ENCODE measurements at regions not wholly inside any gene's neighbourhood (a gene's known extent, or its start where the extent isn't known, plus 50 kb on each side); places are given as distances from the start of the nearest gene placed in this dataset.
A peak's percentile ranks its signal among the peaks of the same experiment; 100 is the strongest.

DNA sequence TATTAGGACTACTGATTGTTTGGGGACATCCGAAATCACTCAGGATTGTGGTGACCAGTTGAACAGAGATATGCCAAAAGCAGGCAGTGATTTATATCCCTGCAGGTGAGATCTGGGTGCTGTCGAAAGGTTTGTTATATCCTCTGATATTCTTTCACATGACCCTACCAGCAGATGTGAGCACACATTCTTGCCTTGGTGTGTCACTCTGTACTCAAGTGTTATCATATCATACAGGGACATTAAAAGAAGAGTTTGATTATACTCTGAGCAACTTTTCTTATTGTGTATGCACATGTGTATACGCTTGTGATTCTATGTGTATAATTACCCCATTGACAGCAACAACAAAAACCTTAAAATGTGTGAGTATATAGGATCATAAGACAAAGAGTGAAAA, 381.2 kb upstream of the IGFBP7 start:
- DNase-seq (ENCODE audit: low spot score): no peak

DNA sequence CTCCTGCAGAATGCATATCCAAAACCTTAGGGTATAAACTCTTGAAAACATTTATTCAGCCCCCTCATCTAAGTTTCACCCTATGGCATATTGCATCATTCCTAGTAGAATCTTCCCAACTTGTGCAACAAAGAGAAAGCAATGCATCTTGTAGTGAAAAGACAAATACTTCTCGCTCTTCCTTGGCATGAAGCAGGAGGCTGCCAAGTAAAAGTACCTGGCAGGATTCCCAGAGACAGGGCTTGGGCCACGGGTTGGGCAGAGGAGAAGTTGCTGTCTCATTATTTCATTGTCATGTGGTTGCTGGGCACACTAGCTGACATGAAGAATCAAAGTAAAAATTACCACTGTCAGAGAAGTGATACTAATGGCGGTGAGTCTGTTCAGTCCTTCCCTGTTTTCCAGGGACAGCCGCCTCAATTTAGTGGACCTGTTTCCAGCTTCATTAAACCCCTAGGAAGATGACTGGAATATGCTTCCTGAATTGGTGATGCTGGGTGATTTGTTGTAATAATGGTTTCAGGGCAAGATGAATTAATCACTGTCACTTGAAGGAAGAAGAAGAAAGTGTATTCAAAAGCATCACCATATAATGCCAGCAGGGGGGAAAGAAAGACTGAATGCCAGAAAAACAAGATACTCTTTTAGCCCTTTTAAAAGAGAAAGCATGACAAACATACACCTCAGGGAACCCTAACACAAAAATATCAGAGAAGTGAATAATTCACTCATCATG, 380.5 kb upstream of the IGFBP7 start:
- DNase-seq (ENCODE audit: low spot score): no peak

DNA sequence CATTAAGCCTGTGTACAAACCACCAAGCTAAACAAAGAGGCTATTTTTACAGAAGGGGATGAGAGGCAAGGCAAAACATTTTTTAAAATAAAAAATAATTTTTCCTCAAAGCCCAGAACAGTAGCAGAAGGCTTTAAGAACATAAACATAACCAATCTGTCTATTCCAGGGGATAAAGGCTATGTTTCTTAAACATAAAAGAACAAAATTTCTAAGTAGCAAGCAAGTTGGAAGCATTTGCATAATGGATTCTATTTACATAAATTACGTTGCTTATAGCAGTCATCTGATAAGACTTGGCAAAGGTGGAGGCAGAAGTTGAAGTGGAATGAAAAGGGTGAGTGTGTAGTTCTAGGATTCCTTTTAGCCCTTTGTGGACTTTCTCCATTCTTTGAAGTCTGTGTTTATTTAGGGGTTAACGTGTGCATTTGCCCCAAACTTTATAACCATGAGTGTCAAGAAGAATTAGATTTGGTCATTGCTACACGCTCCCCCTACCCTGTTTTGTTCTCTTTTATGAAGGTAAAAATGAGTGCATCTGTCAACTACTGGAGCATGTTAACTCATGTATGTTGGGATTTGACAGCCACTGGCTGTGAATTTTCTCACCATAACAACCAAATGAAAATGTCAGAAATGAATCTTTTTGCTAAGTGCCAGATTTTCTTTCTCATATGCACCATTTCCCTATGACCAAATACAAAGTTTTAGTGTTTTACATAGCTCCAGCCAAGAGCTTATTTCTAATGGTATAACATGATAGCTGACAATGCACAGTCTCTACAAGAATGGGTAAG, 378.4 kb upstream of the IGFBP7 start:
- no peak for DNase-seq (ENCODE audit: low spot score)

DNA sequence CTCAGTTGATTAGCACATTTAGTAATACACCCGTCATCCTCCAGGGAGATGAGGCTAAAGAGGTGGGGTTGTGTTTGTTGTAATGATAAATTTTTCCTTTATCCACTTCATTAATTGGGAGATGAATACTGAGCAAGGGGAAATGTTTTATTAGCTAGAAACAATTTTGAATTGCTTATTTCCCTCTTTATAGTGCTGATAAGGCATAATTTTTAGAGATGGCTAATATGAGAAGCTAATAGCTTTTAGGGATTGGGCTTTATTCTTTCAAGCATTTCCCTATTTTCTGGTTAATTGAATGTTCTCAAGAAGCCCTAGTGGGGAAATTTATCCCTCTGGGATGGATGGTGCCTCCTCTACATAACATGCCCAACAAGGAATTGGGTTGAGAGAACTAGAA, 365.2 kb upstream of the IGFBP7 start:
- no peak for DNase-seq (ENCODE audit: low spot score)

DNA sequence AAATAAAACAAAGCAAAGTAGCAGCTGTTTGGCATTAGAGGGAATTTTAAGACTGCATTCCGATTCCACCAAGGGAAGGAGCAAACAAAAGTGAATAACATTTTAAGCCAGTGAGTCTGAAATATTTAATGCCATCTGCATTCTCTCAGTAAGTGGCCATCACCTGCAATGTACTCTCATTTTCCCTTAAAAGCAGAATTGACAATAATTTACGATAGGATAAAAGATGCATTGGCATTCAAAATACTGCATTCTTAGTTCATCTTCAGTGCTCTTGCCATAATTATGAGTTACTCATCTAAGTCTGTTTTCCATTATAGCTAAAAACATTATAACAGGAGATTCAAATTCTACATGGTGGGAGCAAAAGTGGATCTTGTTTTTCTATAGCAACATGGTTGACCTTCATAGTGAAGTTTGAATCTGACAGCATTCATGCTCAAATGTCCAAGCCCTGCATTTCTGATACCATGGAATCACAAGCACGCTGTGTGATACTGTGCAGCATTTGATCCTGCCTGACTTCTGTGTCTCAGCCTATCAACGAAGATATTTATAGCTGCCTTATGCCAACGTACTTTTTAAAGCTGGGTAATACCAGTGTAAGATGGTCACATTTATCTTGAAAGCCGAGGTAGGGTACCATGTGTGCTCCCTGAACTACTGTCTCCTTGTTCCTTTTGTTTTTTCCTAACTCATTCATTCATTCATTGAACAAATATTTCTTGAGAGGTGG, 355.3 kb upstream of the IGFBP7 start:
- no peak for DNase-seq (ENCODE audit: low spot score)

DNA sequence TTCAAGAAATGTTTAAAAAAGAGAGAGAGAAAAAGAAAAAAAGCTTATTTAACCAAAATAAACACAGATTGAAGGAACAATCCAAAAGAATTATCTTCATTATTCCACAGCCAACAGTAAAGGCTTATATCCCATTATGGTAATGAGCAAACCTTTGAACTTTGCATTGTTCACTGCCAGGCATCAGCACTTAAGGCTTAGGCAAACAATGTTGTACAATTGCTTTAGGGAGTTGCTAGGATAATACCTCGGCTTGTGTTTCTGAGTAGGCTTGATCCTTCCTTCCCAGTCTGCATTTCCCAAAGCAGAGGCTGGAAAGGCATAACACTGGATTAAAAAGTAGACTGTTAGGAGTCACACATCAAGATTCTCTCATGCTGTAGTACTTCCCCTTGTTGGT, 352.7 kb upstream of the IGFBP7 start:
- no peak for DNase-seq (ENCODE audit: low spot score)

DNA sequence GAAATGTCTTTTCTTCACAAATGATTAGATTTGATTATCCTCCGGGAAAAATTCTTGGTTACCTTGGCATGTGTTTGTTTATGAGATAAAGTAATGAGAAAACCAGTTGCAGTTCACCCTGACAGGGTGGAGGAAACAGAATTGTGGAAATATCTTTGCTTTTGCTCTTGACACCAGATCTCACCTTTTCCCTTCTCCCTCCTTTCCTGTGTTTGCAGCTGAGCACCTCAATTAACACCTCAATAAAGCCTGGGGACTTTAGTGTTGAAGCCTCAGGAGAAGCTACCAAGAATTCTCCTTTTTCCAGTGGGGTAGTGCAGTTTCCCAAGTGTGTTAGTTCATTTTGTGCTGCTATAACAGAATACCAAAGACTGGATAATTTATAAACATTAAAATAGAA, 350.8 kb upstream of the IGFBP7 start:
- DNase-seq (ENCODE audit: low spot score): no peak

DNA sequence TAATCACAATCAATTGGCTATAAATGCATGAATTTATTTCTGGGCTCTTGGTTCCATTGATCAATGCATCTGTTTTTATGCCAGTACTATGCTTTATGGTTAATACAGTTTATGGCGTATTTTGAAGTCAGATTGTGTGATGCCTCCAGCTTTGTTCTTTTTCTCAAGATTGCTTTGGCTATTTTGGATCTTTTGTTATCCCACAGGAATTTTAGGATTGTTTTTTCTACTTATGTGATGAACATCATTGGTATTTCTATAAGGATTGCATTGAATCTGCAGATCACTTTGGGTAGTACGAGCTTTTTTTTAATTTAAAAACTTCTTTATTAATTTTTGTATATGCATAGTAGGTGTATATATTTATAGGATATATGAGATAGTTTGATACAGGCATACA, 338.7 kb upstream of the IGFBP7 start:
- no peak for DNase-seq (ENCODE audit: low spot score)

DNA sequence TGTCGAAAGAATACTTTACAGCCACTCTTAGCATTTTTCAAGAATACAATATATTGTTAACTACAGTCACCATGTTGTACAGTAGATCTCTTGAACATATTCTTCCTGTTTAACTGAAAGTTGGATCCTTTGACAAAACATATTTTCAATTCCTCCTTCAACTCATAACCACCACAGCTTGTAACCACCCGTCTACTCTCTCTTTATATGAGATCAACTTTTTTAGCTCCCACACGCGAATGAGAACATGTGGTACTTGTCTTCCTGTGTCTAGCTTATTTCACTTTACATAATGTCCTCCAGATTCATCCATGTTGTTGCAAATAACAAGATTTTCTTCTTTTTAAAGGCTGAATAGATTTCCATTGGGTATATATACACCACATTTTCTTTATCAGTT, 338.3 kb upstream of the IGFBP7 start:
- no peak for DNase-seq (ENCODE audit: low spot score)

DNA sequence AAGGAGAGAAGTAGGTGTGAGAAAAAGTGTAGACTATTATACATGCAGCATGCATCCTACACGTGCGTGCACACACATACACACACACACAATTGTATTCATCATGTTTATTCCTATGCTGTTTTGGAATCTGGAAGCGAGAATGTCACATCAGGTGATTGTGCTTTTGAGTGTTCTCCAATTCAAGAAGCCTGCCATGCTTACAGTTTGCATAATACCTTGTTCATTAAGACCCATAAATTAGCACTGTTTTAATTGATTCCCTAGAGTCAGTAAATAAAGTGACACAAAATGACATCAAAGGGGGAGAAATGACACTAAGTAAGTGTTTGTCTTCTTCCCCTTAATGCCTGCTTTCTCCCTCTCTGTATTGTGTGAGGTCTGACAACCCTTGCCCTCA, 336.1 kb upstream of the IGFBP7 start:
- DNase-seq (ENCODE audit: low spot score): no peak

DNA sequence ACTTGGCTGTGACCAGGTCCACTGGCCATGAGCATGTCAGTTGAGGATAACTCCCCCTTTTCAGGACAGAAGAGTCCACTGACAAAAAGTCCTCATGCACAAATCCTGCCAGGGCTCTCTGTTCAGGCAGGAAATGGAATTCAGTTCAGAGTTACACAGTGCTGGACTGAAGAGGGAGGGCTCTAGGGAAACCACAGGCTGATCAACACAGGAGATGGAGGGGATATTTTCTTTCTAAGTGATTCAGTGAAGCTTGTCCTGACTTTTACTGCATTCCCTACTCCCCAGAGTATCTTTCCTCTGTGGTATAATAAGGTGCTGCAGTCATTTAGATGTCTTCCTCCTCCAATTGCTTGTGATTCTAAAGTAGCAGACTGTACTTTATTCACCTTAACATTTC, 335.5 kb upstream of the IGFBP7 start:
- no peak for DNase-seq (ENCODE audit: low spot score)

DNA sequence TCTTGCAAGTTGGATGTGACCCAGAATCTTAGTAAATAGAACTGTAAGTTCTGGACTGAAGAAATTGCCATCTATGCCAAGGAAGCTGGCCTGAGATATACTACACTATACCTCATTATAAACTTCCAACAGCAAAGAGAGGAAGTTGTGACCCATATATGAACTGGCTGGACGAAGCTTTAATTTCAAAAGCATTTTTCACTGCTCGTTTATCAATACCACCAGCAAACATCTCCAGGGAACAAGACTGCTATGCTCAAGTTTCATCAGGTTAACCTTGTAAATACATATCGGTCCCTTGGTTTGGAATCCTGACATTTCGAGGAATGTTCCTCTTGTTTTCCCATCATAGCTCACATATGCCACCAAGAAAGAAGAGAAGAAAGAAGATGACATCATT, 334.5 kb upstream of the IGFBP7 start:
- DNase-seq (ENCODE audit: low spot score): no peak

DNA sequence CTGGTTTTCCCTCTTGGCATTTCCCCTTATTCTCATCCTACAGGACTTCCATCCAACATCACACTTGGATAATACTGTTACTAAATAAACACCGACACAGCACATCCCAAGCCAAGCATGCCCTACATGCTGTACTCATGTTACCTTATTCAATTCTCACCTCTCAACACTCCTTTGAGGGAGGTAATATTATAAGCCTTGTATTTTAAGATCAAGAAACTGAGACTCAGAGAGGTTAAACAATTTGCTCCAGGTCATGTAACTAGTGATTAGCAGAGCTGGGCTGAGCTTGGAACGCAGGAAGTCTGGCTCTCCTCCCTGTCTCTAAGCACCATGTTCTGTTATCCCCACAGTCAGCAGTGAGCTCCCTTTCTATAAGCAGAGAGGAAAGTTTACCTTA, 333.6 kb upstream of the IGFBP7 start:
- no peak for DNase-seq (ENCODE audit: low spot score)

DNA sequence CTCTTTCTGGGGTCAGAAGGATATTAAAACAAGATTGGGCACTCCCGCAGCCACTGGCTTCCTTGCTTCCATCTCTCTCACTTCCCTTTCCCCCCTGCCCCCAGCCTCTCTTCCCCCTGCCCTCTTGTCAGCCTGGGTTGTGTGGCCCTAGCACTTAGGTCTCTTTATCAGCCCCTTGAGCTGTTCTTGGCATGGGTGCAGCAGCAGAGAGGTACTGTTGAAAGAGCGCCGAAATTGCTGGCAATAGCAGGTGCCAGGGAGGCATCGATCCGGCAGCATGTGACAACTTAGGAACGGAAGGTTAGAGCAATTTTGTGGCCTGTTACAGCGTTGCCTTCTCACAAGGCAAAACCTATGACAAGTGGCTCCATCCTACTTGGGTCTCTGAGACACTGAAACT, 333.1 kb upstream of the IGFBP7 start:
- DNase-seq (ENCODE audit: low spot score): no peak

DNA sequence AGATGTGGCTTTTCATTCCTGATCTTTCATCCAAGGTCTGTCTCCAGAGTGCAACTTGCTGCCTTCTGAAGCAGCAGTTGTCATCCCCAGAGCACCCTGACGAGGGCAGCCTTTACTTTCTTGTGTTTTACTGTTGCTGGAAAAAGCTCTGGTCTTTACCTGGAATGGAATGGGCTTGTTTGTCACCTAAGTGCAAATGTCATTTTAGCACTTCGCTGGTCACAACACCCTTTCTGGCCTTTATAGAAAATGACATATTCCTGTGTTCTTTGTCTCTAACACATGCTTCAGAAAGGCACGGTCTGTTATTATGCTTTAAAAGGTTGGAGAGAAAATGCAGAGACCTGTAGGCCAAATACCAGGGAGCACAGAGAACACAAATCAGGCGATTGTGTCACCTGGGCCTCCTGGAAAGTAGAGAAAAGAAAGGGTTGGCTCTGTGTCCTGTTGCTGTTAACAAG, 332.7 kb upstream of the IGFBP7 start:
- peak; percentile 54 for DNase-seq (ENCODE audit: low spot score)

DNA sequence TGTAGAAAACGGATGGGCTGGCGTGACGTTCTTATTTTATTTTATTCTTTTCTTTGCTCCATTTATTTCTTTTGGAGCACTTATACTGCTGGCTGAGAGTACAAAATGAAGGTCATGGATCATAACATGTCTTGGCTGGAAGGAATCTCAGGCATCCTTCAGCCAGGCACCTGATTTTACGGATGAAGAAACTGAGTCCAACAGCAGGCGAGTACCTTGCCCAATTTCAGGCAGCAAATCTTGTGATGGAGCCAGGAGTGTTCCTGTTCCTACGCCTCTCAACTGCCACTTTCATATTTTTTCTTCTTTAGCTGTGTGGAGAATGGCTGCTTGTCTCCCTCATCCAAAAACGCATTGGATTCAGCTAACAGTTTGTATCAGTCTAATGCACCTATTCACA, 332.1 kb upstream of the IGFBP7 start:
- no peak for DNase-seq (ENCODE audit: low spot score)

DNA sequence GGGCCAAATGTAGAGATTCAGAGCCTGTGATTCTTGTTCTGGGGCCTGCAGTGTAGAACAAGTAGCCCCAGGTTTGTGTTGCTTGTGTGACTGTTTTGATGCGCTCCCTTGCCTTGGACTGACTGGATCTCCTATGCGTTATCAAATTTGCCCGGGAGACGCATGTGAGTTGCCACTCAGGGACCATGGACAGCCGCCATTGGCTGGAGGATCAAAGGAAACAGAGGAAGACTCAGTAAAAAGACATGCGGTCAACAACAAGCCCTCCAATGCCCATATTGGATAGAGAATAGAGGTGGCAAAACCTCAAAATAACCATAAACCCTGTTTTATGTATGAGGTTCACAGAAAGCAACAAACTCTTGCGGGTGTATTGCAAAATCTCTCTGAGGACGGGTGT, 327.5 kb upstream of the IGFBP7 start:
- no peak for DNase-seq (ENCODE audit: low spot score)

DNA sequence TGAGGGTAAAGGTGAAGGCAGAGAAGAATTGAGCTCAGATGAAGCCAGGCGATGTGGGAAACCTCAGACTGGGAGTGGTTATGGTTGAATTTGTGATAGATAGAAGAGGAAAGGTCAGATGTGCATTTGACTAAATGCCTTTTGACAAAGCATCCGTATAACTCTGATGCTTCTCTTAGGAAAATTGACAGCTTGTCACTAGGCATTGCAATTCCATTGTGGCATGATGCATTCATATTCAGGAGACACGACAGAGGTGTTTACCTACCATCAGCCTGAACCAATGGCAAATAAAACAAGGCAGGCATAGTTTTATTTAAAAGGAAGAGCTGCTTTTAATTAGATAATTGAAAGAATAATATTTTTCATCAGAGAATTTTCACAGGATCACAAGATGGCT, 325.1 kb upstream of the IGFBP7 start:
- DNase-seq (ENCODE audit: low spot score): no peak

DNA sequence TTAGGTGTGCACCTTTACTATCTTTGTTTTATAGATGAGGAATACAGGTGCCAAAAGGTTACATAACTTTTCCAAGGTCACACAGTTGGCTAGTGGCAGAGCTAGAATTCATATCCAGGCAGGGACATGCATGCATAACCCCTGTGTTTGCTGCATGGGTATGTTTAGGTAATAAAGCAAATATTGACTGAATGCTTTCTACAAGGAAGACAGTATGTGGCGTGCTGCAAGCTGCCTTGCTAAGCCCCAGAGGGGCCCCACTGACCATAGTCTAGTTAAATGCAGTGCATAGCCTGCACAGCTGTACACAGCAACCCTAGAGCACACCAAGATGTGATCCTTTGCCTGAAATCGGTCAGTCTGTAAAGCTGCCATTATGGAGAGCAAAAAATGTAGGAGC, 320.5 kb upstream of the IGFBP7 start:
- DNase-seq (ENCODE audit: low spot score): no peak

DNA sequence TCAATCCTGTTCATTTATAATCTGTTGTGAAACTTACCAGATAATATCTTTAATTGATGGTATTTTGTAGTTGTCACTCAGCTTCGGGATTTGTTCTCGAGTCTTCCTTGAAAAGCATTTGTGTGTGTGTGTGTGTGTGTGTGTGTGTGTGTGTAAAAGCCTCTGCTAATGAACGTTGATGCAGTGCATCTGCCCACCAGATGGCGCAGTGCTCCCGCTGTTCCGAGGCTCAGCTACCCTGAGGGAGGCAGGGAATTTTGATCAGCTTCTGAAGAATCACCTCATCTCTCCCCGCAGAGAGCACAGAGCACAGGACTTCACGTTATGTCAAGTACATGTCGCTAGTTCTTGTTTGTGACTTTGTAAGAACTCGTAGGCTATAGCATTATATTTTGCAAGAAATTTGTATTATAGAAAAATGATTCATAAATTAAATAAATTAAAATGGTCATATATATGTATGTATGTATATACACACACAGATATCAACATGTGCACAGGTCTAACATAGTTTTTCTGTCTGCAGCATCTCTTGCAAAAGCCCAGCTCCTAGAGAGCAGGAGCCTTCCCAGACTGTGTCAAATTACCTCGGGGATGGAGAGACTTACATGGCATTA, 316.7 kb upstream of the IGFBP7 start:
- DNase-seq (ENCODE audit: low spot score): peak; percentile 65

DNA sequence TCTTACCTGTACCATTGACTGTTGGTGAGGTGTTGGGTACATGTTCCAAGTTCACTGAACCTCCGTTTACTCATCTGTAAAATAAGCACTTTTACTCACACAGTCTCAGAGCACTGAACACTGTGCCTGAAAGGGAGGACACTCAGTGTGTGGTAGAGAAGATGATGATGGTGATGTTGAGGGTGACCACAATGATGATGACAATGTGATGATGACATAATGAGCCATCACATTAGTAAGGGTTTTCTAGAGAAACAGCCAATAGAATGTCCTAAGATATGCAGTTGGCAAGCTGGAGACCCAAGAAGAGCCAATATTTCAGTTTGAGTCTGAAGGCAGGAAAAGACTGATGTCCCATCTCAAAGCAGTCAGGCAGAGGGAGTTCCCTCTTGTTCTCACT, 315.4 kb upstream of the IGFBP7 start:
- no peak for DNase-seq (ENCODE audit: low spot score)

DNA sequence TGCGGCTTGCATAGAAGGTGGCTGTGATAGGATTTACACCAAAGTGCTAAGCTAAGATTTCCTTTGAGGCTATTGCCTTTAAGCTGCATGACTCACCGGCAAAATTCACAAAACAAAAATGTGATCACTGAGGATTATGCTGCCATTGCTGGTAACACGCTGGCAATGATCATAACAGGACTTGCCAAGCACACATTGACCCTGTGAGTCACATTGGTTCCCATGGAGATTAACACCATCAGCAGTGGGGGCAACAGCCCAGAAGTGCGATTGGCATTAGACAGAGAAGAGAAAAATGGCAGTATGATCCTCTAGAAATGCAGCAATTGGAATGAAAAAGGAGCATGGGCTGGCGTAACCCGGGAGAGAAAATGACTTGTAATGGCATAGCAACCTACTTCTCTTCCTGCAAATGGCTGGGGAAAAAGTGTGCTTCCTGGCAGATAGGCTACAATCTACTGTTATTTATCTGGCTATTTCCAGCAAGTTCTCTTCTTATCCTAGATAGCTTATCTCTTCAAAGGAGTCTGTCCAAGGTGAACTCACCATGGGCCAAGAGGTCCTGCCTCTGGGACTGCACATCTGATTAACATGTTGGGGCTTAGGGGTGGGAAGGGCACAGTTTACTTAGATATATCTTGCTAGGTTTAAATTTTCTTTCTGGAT, 314.2 kb upstream of the IGFBP7 start:
- no peak for DNase-seq (ENCODE audit: low spot score)

Data from ureter (tissue), 1 donor.